HUES48 (cell line): ENCODE measurements at regions not wholly inside any gene's neighbourhood (a gene's known extent, or its start where the extent isn't known, plus 50 kb on each side); places are given as distances from the start of the nearest gene placed in this dataset.
"Not testable (repeated sequence)": the region's sequence is repeated elsewhere in the genome, so short reads cannot be mapped to it uniquely, and the experiment has no call there.

Experiments
- H3K27ac ChIP-seq: one replicate; pipeline ENCODE4 v1.7.0; 2013; ENCODE audit warnings: low read depth, low read length, inconsistent platforms
- H3K27me3 ChIP-seq: 2 replicates; pipeline ENCODE4 v1.6.1; 2013; ENCODE audit warnings: mild to moderate bottlenecking, low read length; ENCODE audit not compliant: control insufficient read depth, insufficient read depth
- H3K36me3 ChIP-seq: 2 replicates; pipeline ENCODE4 v1.6.1; 2013; ENCODE audit warnings: low read length; ENCODE audit not compliant: control insufficient read depth, insufficient read depth
- H3K4me1 ChIP-seq: 2 replicates; pipeline ENCODE4 v1.6.1; 2013; ENCODE audit warnings: mild to moderate bottlenecking, low read length; ENCODE audit not compliant: control insufficient read depth, insufficient read depth
- H3K4me3 ChIP-seq: 2 replicates; pipeline ENCODE4 v1.5.1; 2013; ENCODE audit warnings: mild to moderate bottlenecking, low read depth, low read length
- H3K9ac ChIP-seq: 2 replicates; pipeline ENCODE4 v1.6.1; 2013; ENCODE audit warnings: mild to moderate bottlenecking, low read depth, low read length, moderate library complexity
- H3K9me3 ChIP-seq: 2 replicates; pipeline ENCODE4 v1.6.1; 2013; ENCODE audit warnings: low read length; ENCODE audit not compliant: control insufficient read depth, insufficient read depth

DNA sequence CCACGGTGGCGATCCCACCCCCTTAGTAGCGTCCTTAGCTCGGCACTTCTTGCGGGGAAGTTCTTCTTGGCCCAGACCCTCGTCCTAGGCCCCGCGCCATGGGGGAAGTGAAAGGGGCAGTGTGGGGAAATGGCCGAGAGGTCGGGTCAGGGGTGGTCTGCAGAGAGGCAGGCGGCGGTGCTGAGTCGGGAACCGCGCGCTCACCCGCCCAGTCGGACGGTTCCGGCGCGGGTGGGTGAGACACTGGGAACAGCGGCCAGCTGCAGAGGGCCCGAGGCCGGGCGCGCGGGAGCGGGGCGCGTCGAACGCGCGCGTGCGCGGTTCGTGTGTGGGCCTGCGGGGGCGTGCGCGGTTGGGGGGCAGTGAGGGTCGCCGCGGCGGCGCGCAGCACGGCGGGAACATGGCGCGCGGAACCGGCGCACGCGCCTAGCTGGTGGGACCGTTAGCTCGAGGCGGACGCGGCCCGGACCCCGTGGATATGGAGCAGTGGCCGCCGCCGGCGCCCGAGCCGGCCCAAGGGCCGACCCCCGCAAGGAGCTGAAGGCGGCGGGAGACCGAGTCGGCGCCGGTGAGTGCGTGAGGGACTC lies 246.9 kb downstream of the GOLGA6L6 start:
- Histone ChIP-seq H3K36me3 (no peaks in the 10 kb centered on the region), H3K4me3 (no peak overlapping the region), H3K27me3 (no peaks in the 10 kb centered on the region), H3K9ac (no peak overlapping the region), H3K27ac (no peak overlapping the region), H3K4me1 (no peaks in the 10 kb centered on the region), H3K9me3 (peaks cover 73% of the 10 kb centered on the region)

DNA sequence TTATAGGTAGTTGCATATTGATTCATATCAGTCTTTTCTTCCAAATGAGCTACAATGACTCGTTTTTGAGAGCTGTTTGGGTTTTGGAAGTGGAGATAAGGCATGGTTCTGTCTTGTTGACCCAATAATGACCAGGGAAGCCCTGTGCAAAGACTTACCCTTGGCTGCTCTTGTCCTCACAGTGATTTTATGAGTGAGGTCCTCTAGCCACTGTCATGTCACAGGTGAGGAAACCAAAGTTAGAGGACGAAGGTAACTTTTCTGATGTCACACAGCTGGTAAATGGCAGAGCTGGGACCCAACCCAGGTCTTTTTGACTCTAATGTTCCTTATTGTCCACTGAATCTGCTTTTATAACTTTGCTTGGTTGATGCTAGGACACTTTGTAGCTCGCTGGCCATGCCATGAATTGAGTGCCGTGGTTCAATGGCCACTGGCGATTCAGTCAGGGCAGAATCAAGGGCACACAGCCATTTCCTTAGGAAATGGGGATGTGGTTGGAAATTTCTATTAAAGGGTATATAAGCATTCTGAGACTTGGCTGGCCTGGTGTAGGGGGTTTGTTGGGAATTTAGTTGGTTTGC lies 249.1 kb downstream of the GOLGA6L6 start:
- not testable (repeated sequence) for H3K27ac ChIP-seq, H3K4me3 ChIP-seq, H3K9ac ChIP-seq, H3K27me3 ChIP-seq, H3K36me3 ChIP-seq, H3K4me1 ChIP-seq
- peaks cover 75% of the 10 kb centered on the region for H3K9me3 ChIP-seq

DNA sequence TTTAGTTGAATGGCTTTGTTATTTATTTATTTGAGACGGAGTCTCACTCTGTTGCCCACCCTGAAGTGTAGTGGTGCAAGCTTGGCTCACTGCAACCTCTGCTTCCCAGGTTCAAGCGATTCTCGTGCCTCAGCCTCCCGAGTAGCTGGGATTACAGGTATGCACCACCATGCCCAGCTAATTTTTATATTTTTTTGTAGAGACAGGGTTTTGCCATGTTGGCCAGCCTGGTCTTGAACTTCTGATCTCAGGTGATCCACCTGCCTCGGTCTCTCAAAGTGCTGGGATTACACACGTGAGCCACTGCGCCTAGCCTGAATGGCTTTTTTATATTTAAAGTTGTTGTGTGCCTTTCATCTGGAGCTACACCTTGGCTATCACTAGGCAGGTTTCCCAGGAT lies 250.0 kb downstream of the GOLGA6L6 start:
- H3K4me1 ChIP-seq, H3K4me3 ChIP-seq, H3K27ac ChIP-seq, H3K9ac ChIP-seq, H3K27me3 ChIP-seq, H3K36me3 ChIP-seq: not testable (repeated sequence)
- peaks cover 74% of the 10 kb centered on the region for H3K9me3 ChIP-seq

DNA sequence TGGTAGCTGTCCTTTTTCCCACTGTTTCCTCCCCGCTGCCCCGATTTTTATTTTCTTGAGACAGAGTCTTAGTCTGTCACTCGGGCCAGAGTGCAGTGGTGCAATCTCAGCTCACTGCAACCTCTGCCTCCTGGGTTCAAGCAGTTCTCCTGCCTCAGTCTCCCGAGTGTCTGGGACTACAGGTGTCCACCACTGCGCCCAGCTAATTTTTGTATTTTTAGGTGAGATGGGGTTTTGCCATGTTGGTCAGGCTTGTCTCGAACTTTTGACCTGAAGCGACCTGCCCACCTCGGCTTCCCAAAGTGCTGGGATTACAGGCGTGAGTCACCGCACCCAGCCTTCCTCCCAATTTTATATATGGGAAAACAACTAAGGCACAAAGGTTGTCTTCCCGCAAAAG lies 251.0 kb downstream of the GOLGA6L6 start:
- not testable (repeated sequence) for H3K27me3 ChIP-seq, H3K27ac ChIP-seq, H3K4me3 ChIP-seq, H3K9ac ChIP-seq, H3K4me1 ChIP-seq, H3K36me3 ChIP-seq
- peaks cover 77% of the 10 kb centered on the region for H3K9me3 ChIP-seq

DNA sequence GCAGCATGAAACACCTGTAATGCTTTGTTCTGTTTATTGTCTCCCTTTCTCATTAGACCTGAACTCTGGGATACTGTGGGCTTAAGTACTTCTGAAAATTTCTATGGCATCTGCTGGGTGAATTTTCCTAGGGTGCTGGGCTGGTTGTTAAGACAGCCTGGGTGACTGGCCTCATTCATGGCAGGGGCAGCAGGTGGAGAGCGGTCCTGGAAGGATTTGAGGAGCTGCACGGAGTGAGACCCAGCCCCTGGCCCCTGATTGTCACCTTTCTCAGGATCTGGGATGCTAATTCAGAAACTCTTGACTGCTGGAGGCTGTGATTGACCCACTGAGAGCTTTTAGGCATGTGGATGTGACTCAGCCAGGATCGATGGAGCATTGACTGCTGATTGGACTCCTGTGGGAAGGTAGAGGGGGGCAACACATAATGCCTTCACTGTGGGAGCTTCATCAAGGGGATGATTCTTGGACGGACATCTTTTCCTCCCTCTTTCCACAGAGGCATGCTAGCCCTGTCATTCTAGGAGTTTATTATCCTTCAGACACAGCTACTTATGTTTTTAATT lies 252.0 kb downstream of the GOLGA6L6 start:
- H3K36me3 ChIP-seq, H3K4me3 ChIP-seq, H3K27me3 ChIP-seq, H3K4me1 ChIP-seq, H3K9ac ChIP-seq, H3K27ac ChIP-seq: not testable (repeated sequence)
- H3K9me3 ChIP-seq = peaks cover 79% of the 10 kb centered on the region

DNA sequence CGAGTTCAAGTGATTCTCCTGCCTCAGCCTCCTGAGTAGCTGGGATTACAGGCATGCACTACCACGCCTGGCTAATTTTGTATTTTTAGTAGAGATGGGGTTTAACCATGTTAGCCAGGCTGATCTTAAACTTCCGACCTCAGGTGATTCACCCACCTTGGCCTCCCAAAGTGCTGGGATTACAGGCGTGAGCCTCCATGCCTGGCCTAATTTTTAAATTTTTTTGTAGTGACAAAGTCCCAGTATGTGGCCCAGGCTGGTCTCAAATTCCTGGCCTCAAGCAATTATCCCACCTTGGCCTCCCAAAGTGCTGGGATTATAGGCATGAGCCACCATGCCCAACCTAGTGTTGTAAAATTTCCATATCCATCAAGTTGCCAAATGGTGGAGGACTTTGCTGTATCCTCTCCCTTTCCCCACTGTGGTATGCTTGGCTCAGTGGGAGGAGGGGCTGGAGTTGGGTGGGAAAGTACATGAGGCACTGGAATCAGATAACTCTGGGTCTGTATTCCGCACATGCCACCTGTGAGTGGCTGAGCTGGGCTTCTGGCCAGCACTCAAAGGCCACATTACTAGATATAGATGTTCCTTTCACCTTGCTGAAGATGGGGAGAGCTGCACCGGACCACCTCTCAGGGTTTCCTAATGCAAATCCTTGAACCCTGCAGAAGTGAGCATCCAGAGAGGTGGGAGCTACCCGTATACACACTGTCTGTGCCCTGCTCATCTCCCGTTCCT lies 252.6 kb downstream of the GOLGA6L6 start:
- not testable (repeated sequence) for H3K27me3 ChIP-seq, H3K4me1 ChIP-seq, H3K9ac ChIP-seq, H3K27ac ChIP-seq, H3K4me3 ChIP-seq, H3K36me3 ChIP-seq
- peaks cover 81% of the 10 kb centered on the region for H3K9me3 ChIP-seq

DNA sequence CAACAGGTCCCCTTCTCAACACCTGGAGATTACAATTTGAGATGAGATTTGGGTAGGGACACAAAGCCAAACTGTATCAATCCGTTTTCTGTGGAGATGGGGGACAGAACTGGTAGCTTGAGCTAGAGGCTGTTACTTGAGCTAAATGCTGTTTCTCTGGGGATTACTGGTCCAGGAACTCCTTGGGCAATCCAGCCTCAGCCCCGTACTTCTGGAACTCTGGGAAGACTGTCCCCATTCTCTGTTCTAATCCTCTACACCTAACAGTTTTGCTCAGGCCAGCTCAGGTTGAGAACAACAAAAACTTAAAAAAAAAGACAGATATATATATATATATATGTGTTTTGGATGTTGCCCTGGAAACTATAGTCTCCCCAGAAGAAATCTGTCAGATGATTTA lies 255.0 kb downstream of the GOLGA6L6 start:
- peaks cover 83% of the 10 kb centered on the region for H3K9me3 ChIP-seq

DNA sequence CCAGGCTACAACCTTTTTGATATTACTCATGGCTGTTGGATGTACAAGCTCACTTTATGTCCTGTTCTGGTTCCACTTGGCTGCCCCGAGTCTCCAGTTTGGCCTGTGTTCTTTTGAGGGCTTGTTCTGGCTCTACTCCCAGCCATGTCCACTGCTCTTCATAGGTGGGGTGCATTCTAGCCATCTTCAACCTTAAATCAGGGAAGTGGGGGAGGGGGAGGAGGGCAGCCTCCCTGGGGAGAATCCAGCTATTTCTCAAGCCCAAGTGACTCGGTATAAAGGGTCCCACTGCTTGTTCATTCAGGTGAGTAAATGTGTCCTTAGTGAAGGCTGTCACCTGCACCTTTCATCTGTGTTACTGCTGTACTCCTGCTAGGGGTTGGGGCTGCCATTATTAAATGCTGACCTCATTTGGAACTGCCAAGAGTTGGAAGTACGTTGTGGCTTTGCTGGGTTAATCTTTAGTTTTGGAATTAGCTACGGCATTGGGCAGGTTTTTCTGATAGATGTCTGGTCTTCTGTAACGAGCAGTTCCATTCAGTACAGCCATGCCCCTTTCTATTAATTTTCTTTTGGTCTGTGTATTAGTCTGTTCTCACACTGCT lies 255.8 kb downstream of the GOLGA6L6 start:
- H3K27ac ChIP-seq, H3K9ac ChIP-seq, H3K4me1 ChIP-seq, H3K27me3 ChIP-seq, H3K36me3 ChIP-seq, H3K4me3 ChIP-seq: not testable (repeated sequence)
- H3K9me3 ChIP-seq = peaks cover 84% of the 10 kb centered on the region

More for the DNA sequence above, 255.0 kb downstream of the GOLGA6L6 start:
- not testable (repeated sequence) for H3K4me1 ChIP-seq, H3K9ac ChIP-seq, H3K27me3 ChIP-seq, H3K27ac ChIP-seq, H3K4me3 ChIP-seq, H3K36me3 ChIP-seq

DNA sequence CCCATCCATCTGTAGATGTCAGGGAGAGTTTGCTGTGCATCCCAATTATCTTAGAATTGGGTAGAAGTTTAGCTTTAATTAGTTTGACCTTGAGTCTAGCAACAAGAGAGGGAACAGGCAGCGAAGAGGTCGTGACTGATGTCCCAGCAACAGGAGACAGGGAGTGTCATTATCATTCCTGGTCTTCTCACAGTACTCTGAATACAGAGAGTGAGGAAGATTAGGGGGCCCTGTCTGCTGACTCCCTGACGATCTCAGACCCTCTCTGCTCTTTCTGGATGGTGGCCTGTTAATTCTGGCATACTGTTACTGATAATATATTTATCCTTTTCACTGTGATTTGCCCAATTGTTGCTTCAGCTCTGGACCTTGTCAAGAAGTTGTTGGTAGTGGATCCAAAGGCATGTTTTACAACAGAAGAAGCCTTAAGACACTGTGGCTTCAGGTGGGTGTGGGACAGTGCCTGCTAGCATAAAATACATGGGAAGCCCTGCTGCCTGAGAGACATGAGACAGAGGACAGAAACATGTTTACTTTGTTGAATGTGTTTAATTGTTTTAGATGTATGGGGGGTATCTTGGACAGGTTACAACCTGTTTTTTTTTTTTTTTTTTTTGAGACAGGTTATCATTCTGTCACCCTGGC lies 256.6 kb downstream of the GOLGA6L6 start:
- H3K27ac ChIP-seq, H3K27me3 ChIP-seq, H3K9ac ChIP-seq, H3K4me1 ChIP-seq, H3K4me3 ChIP-seq, H3K36me3 ChIP-seq: not testable (repeated sequence)
- H3K9me3 ChIP-seq = peaks cover 84% of the 10 kb centered on the region

DNA sequence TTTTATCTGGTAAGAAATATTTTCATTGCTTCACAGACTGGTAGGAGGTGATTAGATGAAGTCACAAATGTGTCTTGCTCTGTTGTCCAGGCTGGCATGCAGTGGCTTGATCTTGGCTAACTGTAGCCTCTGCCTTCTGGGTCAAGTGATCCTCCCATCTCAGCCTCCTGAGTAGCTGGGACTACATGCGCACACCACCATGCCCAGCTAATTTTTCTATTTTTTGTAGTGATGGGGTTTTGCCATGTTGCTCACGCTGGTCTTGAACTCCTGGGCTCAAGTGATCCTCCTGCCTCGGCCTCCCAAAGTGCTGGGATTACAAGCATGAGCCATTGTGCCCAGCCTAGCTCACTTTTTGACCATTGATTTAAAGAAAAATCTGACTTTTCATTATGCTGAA lies 257.9 kb downstream of the GOLGA6L6 start:
- H3K4me3 ChIP-seq, H3K9ac ChIP-seq, H3K27ac ChIP-seq, H3K4me1 ChIP-seq, H3K27me3 ChIP-seq, H3K36me3 ChIP-seq: not testable (repeated sequence)
- H3K9me3 ChIP-seq = peaks cover 84% of the 10 kb centered on the region
